Osteoblast (primary cell): ENCODE measurements at regions not wholly inside any gene's neighbourhood (a gene's known extent, or its start where the extent isn't known, plus 50 kb on each side); places are given as distances from the start of the nearest gene placed in this dataset.

Experiments used
- DNase-seq: peaks from one replicate; pipeline ENCODE4 v3.0.0; 2011; ENCODE audit warnings: low spot score, mixed read lengths; ENCODE audit not compliant: insufficient read length; ENCODE audit errors: missing footprints
- H2AFZ ChIP-seq: 2 replicates; pipeline ENCODE4 v1.6.0; 2011; ENCODE audit warnings: mild to moderate bottlenecking, low read length
- H3K27ac ChIP-seq: 2 replicates; pipeline ENCODE4 v1.5.1; 2011; ENCODE audit warnings: mild to moderate bottlenecking, low read depth, low read length, moderate library complexity
- H3K27me3 ChIP-seq: 2 replicates; pipeline ENCODE4 v1.6.0; 2012; ENCODE audit warnings: mild to moderate bottlenecking, control low read depth, inconsistent platforms, low read length, moderate library complexity; ENCODE audit not compliant: insufficient read depth
- H3K36me3 ChIP-seq: 2 replicates; pipeline ENCODE4 v1.5.1; 2011; ENCODE audit warnings: mild to moderate bottlenecking, low read length, control low read depth, moderate library complexity; ENCODE audit not compliant: insufficient read depth
- H3K4me1 ChIP-seq: 2 replicates; pipeline ENCODE4 v1.5.1; 2011; ENCODE audit warnings: mild to moderate bottlenecking, low read length, control low read depth, moderate library complexity; ENCODE audit not compliant: insufficient read depth
- H3K4me2 ChIP-seq: 2 replicates; pipeline ENCODE4 v1.6.0; 2011; ENCODE audit warnings: mild to moderate bottlenecking, low read length; ENCODE audit not compliant: insufficient read depth
- H3K4me3 ChIP-seq: fragments of 200-600 bp; sonication (generic); 3 replicates; pipeline ENCODE4 v1.5.1; 2012; ENCODE audit warnings: mild to moderate bottlenecking, low read length, inconsistent platforms; ENCODE audit not compliant: insufficient read depth
- H3K79me2 ChIP-seq: 2 replicates; pipeline ENCODE4 v1.6.0; 2012; ENCODE audit warnings: mild to moderate bottlenecking, low read length, control low read depth, inconsistent platforms; ENCODE audit not compliant: insufficient read depth
- H3K9me3 ChIP-seq: 2 replicates; pipeline ENCODE4 v1.5.1; 2011; ENCODE audit warnings: low read depth, low read length, control low read depth
- H4K20me1 ChIP-seq: 2 replicates; pipeline ENCODE4 v1.6.0; 2012; ENCODE audit warnings: mild to moderate bottlenecking, low read length, control low read depth; ENCODE audit not compliant: insufficient read depth
- CTCF ChIP-seq: IDR thresholded peaks from 2 replicates; pipeline ENCODE4 v1.5.1; 2011; ENCODE audit warnings: mild to moderate bottlenecking, low read depth, low read length, moderate library complexity; ENCODE audit errors: extremely low read depth

- DNase-seq: no peak
- Histone ChIP-seq H3K4me1 (no peaks in the 10 kb centered on the region), H3K9me3 (peaks cover 7% of the 10 kb centered on the region), H3K36me3 (no peaks in the 10 kb centered on the region), H2AFZ (no peak overlapping the region), H3K4me2 (no peak overlapping the region), H3K79me2 (no peaks in the 10 kb centered on the region), H3K27ac (no peak overlapping the region), H3K4me3 (no peak overlapping the region), H3K27me3 (no peaks in the 10 kb centered on the region), H4K20me1 (no peaks in the 10 kb centered on the region)
- no peak for TF ChIP-seq CTCF
These were observed 622.5 kb downstream of the ANKRD7 start for GRCh38 chr7:118846977-118847376.

- no peak for DNase-seq
- Histone ChIP-seq H3K9me3 (peaks cover 2% of the 10 kb centered on the region), H2AFZ (no peak overlapping the region), H3K4me3 (no peak overlapping the region), H3K4me2 (no peak overlapping the region), H3K27me3 (no peaks in the 10 kb centered on the region), H3K4me1 (no peaks in the 10 kb centered on the region), H3K36me3 (no peaks in the 10 kb centered on the region), H4K20me1 (no peaks in the 10 kb centered on the region), H3K79me2 (no peaks in the 10 kb centered on the region), H3K27ac (no peak overlapping the region)
- no peak for TF ChIP-seq CTCF
These were observed 630.8 kb downstream of the ANKRD7 start for GRCh38 chr7:118855290-118855689.

DNA sequence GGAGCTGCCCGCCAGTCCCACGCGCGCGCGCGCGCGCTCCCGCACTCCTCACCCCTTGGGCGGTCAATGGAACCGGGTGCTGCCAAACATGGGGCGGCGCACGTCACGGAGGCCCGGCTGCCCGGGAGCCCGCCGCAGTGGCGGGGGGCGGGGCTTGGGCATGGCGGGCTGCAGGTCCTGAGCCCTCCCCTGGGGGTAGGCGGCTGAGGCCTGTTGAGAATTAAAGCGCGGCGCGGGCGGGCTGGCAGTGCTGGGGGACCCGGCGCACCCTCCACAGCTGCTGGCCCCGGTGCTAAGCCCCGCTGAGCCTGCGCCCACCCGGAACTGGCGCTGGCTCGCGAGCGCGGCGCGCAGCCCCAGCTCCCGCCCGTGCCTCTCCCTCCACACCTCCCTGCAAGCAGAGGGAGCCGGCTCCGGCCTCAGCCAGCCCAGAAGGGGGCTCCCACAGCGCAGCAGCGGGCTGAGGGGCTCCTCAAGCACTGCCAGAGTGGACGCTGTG, 634.2 kb downstream of the ANKRD7 start:
- Histone ChIP-seq H3K4me2 (no peak overlapping the region), H3K27ac (no peak overlapping the region), H3K27me3 (no peaks in the 10 kb centered on the region), H3K79me2 (no peaks in the 10 kb centered on the region), H3K4me3 (no peak overlapping the region), H2AFZ (no peak overlapping the region), H3K36me3 (no peaks in the 10 kb centered on the region), H4K20me1 (no peaks in the 10 kb centered on the region), H3K4me1 (no peaks in the 10 kb centered on the region), H3K9me3 (no peaks in the 10 kb centered on the region)
- DNase-seq: no peak
- TF ChIP-seq CTCF: no peak

DNA sequence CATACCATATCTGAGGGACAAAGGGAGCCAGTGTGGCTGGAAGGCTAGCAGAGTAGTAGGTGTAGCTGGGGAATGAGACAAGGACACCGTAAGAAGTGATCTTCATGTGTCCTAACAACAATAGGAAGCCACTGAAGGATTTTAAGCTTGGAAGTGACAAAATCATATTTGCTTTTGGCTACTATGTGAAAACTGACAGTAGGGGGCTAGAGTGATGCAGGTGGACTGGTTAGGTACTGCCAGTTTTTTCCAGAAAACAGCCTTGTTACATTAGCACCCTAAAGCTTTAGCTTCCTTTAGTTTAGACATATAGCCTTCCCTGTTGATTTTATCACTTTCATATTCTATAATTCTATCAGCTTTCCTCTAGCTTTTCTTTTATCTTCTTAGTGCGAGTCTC, 637.1 kb downstream of the ANKRD7 start:
- Histone ChIP-seq H3K9me3 (no peaks in the 10 kb centered on the region), H2AFZ (no peak overlapping the region), H3K36me3 (no peaks in the 10 kb centered on the region), H3K79me2 (no peaks in the 10 kb centered on the region), H3K27me3 (no peaks in the 10 kb centered on the region), H3K4me3 (no peak overlapping the region), H3K4me2 (no peak overlapping the region), H4K20me1 (no peaks in the 10 kb centered on the region), H3K27ac (no peak overlapping the region), H3K4me1 (no peaks in the 10 kb centered on the region)
- TF ChIP-seq CTCF: no peak
- no peak for DNase-seq
